ENCODE measurements at regions not wholly inside any gene's neighbourhood (a gene's known extent, or its start where the extent isn't known, plus 50 kb on each side); places are given as distances from the start of the nearest gene placed in this dataset.

- TF ChIP-seq POLR2A (IDR thresholded peaks at IDR 0.05; ENCODE audit: low read length) = no peak
- no peak for TF ChIP-seq GATA1 (IDR thresholded peaks at IDR 0.05; ENCODE audit: low read depth, low read length)
These were observed 132.2 kb upstream of the HS3ST2 start for GRCh38 chr16:22681554-22682291.
